HUES64 (cell line): ENCODE measurements at regions not wholly inside any gene's neighbourhood (a gene's known extent, or its start where the extent isn't known, plus 50 kb on each side); places are given as distances from the start of the nearest gene placed in this dataset.
"Not testable (repeated sequence)": the region's sequence is repeated elsewhere in the genome, so short reads cannot be mapped to it uniquely, and the experiment has no call there.

Experiments
- H3K27ac ChIP-seq: 2 replicates; pipeline ENCODE4 v1.7.0; 2013; ENCODE audit warnings: low read depth, low read length, inconsistent platforms
- H3K27me3 ChIP-seq: 2 replicates; pipeline ENCODE4 v1.6.1; 2013; ENCODE audit warnings: mild to moderate bottlenecking, low read length; ENCODE audit not compliant: insufficient read depth
- H3K36me3 ChIP-seq: 2 replicates; pipeline ENCODE4 v1.6.1; 2013; ENCODE audit warnings: mild to moderate bottlenecking, low read length; ENCODE audit not compliant: insufficient read depth
- H3K4me1 ChIP-seq: 2 replicates; pipeline ENCODE4 v1.6.1; 2013; ENCODE audit warnings: mild to moderate bottlenecking, low read length, moderate library complexity; ENCODE audit not compliant: insufficient read depth
- H3K4me3 ChIP-seq: 2 replicates; pipeline ENCODE4 v1.5.1; 2013; ENCODE audit warnings: mild to moderate bottlenecking, low read length, moderate library complexity
- H3K9ac ChIP-seq: 2 replicates; pipeline ENCODE4 v1.6.1; 2013; ENCODE audit warnings: mild to moderate bottlenecking, low read depth, low read length
- H3K9me3 ChIP-seq: 2 replicates; pipeline ENCODE4 v1.6.1; 2013; ENCODE audit warnings: low read depth, low read length; ENCODE audit not compliant: insufficient read depth
- WGBS: fragments of 150-250, 120-280 bp; methylation state at CpG from one replicate; pipeline ENCODE4 v1.1.7; 2013; ENCODE audit warnings: missing lambda C conversion rate; 5-methylcytosine and 5-hydroxymethylcytosine counted together

GRCh38 chr3:20482350-20482749 lies 296.3 kb upstream of the SGO1 start:
- no peaks in the 10 kb centered on the region for H3K36me3 ChIP-seq
- H3K27me3 ChIP-seq: no peaks in the 10 kb centered on the region
- peaks cover 16% of the 10 kb centered on the region for H3K4me1 ChIP-seq
- no peak overlapping the region for H3K9ac ChIP-seq
- H3K4me3 ChIP-seq: no peak overlapping the region
- H3K9me3 ChIP-seq: peaks cover 11% of the 10 kb centered on the region; the same call in 1 of the 2 replicates
- WGBS: 88% methylated on average over 3 of the region's 3 CpGs
- no peak overlapping the region for H3K27ac ChIP-seq

GRCh38 chr3:20480786-20481365 lies 294.9 kb upstream of the SGO1 start:
- H3K36me3 ChIP-seq: no peaks in the 10 kb centered on the region
- H3K4me3 ChIP-seq: no peak overlapping the region
- H3K27ac ChIP-seq: peak overlapping the region; percentile 86
- WGBS: 68% methylated on average over 5 of the region's 5 CpGs
- H3K9me3 ChIP-seq: peaks cover 11% of the 10 kb centered on the region; the same call in 1 of the 2 replicates
- no peaks in the 10 kb centered on the region for H3K27me3 ChIP-seq
- H3K4me1 ChIP-seq: peaks cover 16% of the 10 kb centered on the region
- peak overlapping the region; percentile 56; the same call in 1 of the 2 replicates for H3K9ac ChIP-seq

GRCh38 chr3:20478436-20478835 lies 292.4 kb upstream of the SGO1 start:
- peaks cover 7% of the 10 kb centered on the region; the same call in 1 of the 2 replicates for H3K9me3 ChIP-seq
- H3K9ac ChIP-seq: no peak overlapping the region
- H3K4me1 ChIP-seq: peaks cover 16% of the 10 kb centered on the region
- H3K27me3 ChIP-seq: no peaks in the 10 kb centered on the region
- H3K36me3 ChIP-seq: no peaks in the 10 kb centered on the region
- H3K4me3 ChIP-seq: no peak overlapping the region
- no peak overlapping the region for H3K27ac ChIP-seq

DNA sequence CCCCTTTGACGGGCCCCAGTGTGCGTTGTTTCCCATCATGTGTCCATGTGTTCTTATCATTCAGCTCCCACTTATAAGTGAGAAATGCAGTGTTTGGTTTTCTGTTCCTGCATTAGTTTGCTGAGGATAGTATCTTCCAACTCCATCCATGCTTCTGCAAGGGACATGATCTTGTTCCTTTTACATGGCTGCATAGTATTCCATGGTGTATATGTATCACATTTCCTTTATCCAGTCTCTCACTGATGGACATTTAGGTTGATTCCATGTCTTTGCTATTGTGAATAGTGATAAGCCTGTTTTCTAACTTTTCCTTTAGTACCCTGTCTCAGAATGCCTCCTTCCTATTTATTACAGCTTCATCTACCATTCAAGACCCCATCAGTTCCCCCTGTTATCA lies 278.2 kb upstream of the SGO1 start:
- H3K4me1 ChIP-seq: peaks cover 13% of the 10 kb centered on the region; the same call in 1 of the 2 replicates
- H3K36me3 ChIP-seq, H3K9ac ChIP-seq, H3K27me3 ChIP-seq, H3K27ac ChIP-seq, H3K9me3 ChIP-seq, H3K4me3 ChIP-seq: not testable (repeated sequence)
- WGBS: 100% methylated on average over 2 of the region's 2 CpGs

- Histone ChIP-seq H3K9ac (no peak overlapping the region), H3K27me3 (no peaks in the 10 kb centered on the region), H3K4me3 (no peak overlapping the region), H3K27ac (no peak overlapping the region), H3K9me3 (peaks cover 5% of the 10 kb centered on the region), H3K36me3 (no peaks in the 10 kb centered on the region), H3K4me1 (peaks cover 13% of the 10 kb centered on the region; the same call in 1 of the 2 replicates)
Measured at GRCh38 chr3:20462723-20463122, 276.7 kb upstream of the SGO1 start.

GRCh38 chr3:20462226-20462625 lies 276.2 kb upstream of the SGO1 start:
- Histone ChIP-seq H3K9ac (no peak overlapping the region), H3K9me3 (peaks cover 10% of the 10 kb centered on the region), H3K27ac (no peak overlapping the region), H3K27me3 (no peaks in the 10 kb centered on the region), H3K36me3 (no peaks in the 10 kb centered on the region), H3K4me1 (peaks cover 13% of the 10 kb centered on the region; the same call in 1 of the 2 replicates), H3K4me3 (no peak overlapping the region)
- WGBS: 75% methylated on average over 1 of the region's 1 CpG

DNA sequence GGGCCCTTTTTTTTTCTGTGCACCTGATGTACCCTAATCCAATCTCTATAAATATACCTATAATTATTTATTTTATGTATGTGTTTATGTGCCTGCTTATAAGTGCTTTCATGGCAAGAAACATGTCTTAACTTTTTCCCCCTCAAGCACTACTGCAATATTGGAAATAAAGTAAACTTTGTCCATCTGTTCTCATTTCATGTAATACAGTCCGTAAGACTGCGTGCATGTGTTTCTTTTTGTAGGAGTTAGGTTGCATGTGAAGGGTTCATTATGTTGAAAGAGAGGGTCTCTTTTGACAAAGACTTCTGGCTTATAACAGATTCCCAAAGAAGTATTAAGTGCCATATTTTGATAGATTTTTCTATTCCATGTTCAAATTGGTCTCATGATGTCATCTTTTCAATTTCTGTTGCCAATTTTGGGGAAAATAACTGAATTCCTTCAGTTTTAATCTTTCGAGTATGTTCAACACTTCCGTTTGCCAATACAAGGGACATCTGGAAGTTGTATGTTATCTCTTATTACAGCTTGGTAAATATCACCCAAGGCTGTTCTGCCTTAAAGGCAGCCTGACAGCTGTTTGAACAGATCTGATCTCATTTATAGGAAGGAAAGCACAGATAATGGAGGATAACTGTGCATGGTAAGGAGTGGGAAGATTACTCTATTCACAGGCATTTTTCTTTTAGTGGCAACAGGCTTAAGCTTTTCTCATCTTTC lies 273.1 kb upstream of the SGO1 start:
- H3K9me3 ChIP-seq: peaks cover 19% of the 10 kb centered on the region
- no peaks in the 10 kb centered on the region for H3K36me3 ChIP-seq
- no peak overlapping the region for H3K9ac ChIP-seq
- no peak overlapping the region for H3K27ac ChIP-seq
- H3K4me3 ChIP-seq: no peak overlapping the region
- peaks cover 13% of the 10 kb centered on the region; the same call in 1 of the 2 replicates for H3K4me1 ChIP-seq
- WGBS: 100% methylated on average over 4 of the region's 4 CpGs
- no peaks in the 10 kb centered on the region for H3K27me3 ChIP-seq

DNA sequence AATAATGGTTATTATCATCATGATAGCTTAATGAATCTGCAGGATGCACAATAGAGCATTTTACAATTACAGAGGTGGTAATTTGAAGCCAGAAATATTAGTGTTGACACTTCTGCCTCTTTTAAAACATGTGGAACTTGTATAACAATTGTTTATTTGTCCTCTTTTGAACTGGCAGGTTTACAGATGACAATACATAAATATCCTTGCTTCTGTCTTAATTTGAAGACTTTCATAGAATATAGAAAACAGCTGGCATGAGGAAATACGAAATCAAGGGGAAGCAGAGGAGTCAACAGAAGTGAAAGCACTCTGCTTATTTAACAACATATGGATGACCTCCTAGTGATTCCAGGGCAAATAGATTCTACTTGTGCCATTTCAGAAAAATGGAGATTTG lies 270.5 kb upstream of the SGO1 start:
- 88% methylated on average over 1 of the region's 1 CpG for WGBS
- no peak overlapping the region for H3K27ac ChIP-seq
- no peak overlapping the region for H3K4me3 ChIP-seq
- H3K9me3 ChIP-seq: peaks cover 36% of the 10 kb centered on the region
- peaks cover under 1% of the 10 kb centered on the region; the same call in 1 of the 2 replicates for H3K4me1 ChIP-seq
- no peaks in the 10 kb centered on the region for H3K27me3 ChIP-seq
- H3K9ac ChIP-seq: no peak overlapping the region
- no peaks in the 10 kb centered on the region for H3K36me3 ChIP-seq

DNA sequence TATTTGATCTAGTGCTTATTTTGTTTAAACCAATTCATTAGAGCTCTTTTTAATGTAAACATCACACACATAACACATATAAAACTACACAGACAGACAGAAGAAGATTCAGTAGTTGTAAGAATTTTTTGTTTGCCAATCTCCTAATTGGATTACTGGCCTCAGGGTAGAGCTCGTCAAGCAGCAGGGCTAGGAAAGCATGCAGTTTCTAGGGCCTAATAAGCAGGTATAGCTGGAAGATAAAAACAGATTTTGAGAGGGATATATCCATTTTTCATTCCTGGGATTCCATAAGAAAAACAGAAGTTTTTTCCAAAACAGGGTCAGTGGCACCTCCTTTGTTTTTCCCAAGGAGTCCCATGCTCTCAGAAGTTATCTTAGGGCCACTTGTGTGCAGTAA lies 265.2 kb upstream of the SGO1 start:
- Histone ChIP-seq H3K27ac (no peak overlapping the region), H3K4me1 (no peaks in the 10 kb centered on the region), H3K9me3 (peaks cover 43% of the 10 kb centered on the region), H3K9ac (no peak overlapping the region), H3K4me3 (no peak overlapping the region), H3K36me3 (no peaks in the 10 kb centered on the region), H3K27me3 (no peaks in the 10 kb centered on the region)
- 76% methylated on average over 1 of the region's 1 CpG for WGBS

DNA sequence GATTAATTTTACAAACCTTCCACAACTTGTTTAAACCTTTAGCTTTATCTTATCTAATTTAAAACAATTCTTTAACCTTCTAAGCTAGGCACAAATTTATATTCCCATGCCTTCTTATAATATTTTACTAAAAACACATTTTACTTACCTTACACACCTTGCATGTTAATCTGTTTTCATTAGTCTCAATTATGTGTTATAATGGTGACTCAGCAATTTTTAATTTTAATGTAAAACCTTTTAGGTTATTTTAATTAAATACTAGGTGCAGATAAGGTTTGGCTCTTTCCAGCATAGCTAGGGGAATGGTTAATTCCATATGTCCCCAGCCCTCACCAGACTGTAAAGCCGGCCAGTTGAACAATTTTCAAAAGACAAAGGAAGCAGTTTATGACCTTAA lies 264.6 kb upstream of the SGO1 start:
- H3K9me3 ChIP-seq: peaks cover 39% of the 10 kb centered on the region
- no peak overlapping the region for H3K9ac ChIP-seq
- no peak overlapping the region for H3K27ac ChIP-seq
- 97% methylated on average over 1 of the region's 1 CpG for WGBS
- H3K4me1 ChIP-seq: no peaks in the 10 kb centered on the region
- H3K27me3 ChIP-seq: no peaks in the 10 kb centered on the region
- H3K36me3 ChIP-seq: no peaks in the 10 kb centered on the region
- no peak overlapping the region for H3K4me3 ChIP-seq

DNA sequence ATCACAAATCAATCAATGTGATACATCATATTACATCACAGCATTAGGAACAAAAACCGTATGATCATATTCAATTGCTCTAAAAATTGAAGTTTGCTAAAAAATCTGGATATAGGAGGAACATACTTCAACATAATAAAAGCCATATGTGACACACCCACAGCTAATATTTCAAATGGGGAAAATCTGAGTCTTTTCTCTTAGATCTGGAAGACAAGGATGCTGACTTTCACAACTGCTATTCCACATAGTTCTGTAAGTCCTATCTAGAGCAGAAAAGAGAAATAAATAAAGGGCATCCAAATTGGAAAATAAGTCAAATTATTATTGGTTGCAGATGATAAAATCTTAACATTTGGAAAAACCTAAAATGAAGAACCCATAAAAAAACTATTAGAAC lies 256.8 kb upstream of the SGO1 start:
- WGBS: no CpG with 5 or more reads among the region's 1 CpG
- Histone ChIP-seq H3K27me3 (no peaks in the 10 kb centered on the region), H3K4me3 (no peak overlapping the region), H3K36me3 (no peaks in the 10 kb centered on the region), H3K9me3 (no peaks in the 10 kb centered on the region), H3K27ac (no peak overlapping the region), H3K9ac (no peak overlapping the region), H3K4me1 (no peaks in the 10 kb centered on the region)
